ENCODE measurements at regions not wholly inside any gene's neighbourhood (a gene's known extent, or its start where the extent isn't known, plus 50 kb on each side); places are given as distances from the start of the nearest gene placed in this dataset.

DNA sequence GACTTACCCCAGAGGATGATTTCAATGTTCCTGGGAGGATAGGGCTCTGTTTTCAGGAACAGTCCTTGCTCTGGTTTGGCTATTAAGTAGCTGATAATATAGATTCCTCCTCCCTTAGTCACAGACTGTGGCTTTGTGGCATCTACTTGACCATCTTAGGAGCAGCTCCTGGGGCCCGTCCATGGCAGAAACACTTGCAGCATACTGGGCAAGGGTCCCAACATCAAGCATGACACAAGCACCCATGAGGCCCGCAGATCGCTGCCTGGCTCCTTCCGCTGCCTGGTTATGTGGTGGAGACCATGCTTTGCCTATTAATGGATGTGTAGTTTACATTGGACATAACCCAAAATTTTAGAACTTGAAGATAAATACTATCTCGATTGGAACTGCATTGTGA, 170.1 kb downstream of the ICE1 start:
- no peaks in the 10 kb centered on the region for H3K4me1 ChIP-seq (ENCODE audit: control insufficient read depth, insufficient read depth, low read length)
- Mint-ChIP-seq H3K27me3 (ENCODE audit: insufficient read depth) (no peaks in the 10 kb centered on the region), H3K9me3 (no peaks in the 10 kb centered on the region), H3K27ac (no peak overlapping the region), H3K36me3 (ENCODE audit: low read depth) (no peaks in the 10 kb centered on the region), H3K4me1 (no peaks in the 10 kb centered on the region), H3K4me3 (no peak overlapping the region)
- H3K27me3 ChIP-seq (ENCODE audit: control insufficient read depth, insufficient read depth, low read length, poor library complexity, severe bottlenecking): no peaks in the 10 kb centered on the region
- no peak overlapping the region for H3K4me3 ChIP-seq (ENCODE audit: low read length)
- H3K27ac ChIP-seq (ENCODE audit: low read depth, low read length): no peak overlapping the region
- H3K9ac ChIP-seq (ENCODE audit: extremely low read depth, low read length, poor library complexity, severe bottlenecking): no peak overlapping the region
- TF ChIP-seq, protein P1, sequence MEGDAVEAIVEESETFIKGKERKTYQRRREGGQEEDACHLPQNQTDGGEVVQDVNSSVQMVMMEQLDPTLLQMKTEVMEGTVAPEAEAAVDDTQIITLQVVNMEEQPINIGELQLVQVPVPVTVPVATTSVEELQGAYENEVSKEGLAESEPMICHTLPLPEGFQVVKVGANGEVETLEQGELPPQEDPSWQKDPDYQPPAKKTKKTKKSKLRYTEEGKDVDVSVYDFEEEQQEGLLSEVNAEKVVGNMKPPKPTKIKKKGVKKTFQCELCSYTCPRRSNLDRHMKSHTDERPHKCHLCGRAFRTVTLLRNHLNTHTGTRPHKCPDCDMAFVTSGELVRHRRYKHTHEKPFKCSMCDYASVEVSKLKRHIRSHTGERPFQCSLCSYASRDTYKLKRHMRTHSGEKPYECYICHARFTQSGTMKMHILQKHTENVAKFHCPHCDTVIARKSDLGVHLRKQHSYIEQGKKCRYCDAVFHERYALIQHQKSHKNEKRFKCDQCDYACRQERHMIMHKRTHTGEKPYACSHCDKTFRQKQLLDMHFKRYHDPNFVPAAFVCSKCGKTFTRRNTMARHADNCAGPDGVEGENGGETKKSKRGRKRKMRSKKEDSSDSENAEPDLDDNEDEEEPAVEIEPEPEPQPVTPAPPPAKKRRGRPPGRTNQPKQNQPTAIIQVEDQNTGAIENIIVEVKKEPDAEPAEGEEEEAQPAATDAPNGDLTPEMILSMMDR (conservative IDR thresholded peaks at IDR 0.05): no peak
- 89 to 91% methylated on average over 4 to 5 of the region's 5 CpGs for WGBS, 2 experiments (ENCODE audit: insufficient coverage in 1 of 2, insufficient read length in 1 of 2)
- no peaks in the 10 kb centered on the region for H3K36me3 ChIP-seq (ENCODE audit: control insufficient read depth, insufficient read depth, low read length)
- DNase-seq: no peak
- H3K9me3 ChIP-seq (ENCODE audit: control insufficient read depth, low read length): no peaks in the 10 kb centered on the region

DNA sequence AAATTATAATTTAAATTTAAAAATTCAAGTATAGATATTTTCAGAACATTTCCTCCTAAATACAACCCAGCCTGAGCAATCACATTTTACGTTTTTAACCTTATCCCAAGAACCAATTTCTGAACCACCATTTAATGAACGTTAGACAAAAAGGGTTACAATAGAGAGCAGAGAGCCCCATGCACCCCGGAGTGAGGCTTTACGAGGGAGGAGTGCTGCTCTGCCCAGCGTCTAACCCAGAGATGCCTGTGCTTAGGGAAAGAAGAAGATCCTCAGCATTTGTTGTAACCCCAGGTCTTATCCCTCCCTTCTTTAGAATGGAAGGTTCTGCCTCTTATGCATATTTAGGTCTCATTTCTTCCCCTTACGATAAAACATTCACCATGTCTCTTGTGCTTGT, 169.1 kb downstream of the ICE1 start:
- Histone ChIP-seq H3K4me3 (ENCODE audit: low read length) (no peak overlapping the region), H3K9ac (ENCODE audit: extremely low read depth, low read length, poor library complexity, severe bottlenecking) (no peak overlapping the region), H3K36me3 (ENCODE audit: control insufficient read depth, insufficient read depth, low read length) (no peaks in the 10 kb centered on the region), H3K9me3 (ENCODE audit: control insufficient read depth, low read length) (no peaks in the 10 kb centered on the region), H3K27ac (ENCODE audit: low read depth, low read length) (no peak overlapping the region), H3K4me1 (ENCODE audit: control insufficient read depth, insufficient read depth, low read length) (no peaks in the 10 kb centered on the region), H3K27me3 (ENCODE audit: control insufficient read depth, insufficient read depth, low read length, poor library complexity, severe bottlenecking) (no peaks in the 10 kb centered on the region)
- no peak overlapping the region for H3K27ac Mint-ChIP-seq
- WGBS, 2 experiments (ENCODE audit: insufficient coverage in 1 of 2, insufficient read length in 1 of 2): 80 to 85% methylated on average over 5 to 6 of the region's 6 CpGs
- H3K4me1 Mint-ChIP-seq: no peaks in the 10 kb centered on the region
- H3K27me3 Mint-ChIP-seq (ENCODE audit: insufficient read depth): no peaks in the 10 kb centered on the region
- no peak for DNase-seq
- no peak overlapping the region for H3K4me3 Mint-ChIP-seq
- TF ChIP-seq, protein P1 (conservative IDR thresholded peaks at IDR 0.05): no peak
- H3K9me3 Mint-ChIP-seq: no peaks in the 10 kb centered on the region
- H3K36me3 Mint-ChIP-seq (ENCODE audit: low read depth): no peaks in the 10 kb centered on the region

DNA sequence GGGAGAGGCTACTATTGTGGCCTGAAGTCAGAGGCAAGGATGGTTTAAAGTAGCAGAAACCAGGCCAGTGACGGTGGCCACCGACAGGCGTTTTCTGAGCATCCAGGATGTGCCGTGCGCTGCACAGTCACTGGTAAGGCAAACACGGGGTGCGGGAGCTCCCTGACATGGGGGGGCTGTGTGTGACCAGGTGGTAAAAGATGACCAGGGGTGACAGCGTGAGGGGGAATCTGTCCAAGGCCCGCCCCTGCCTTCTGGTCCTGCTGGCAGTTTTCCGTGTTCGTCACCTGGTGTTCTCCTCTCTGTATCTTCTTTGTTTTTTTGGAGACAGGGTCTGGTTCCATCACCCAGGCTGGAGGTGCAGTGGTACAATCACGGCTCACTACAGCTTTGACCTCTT, 167.4 kb downstream of the ICE1 start:
- no peak overlapping the region for H3K27ac Mint-ChIP-seq
- no peaks in the 10 kb centered on the region for H3K36me3 ChIP-seq (ENCODE audit: control insufficient read depth, insufficient read depth, low read length)
- WGBS, 2 experiments (ENCODE audit: insufficient coverage in 1 of 2, insufficient read length in 1 of 2): 90 to 95% methylated on average over 2 to 12 of the region's 12 CpGs
- no peaks in the 10 kb centered on the region for H3K36me3 Mint-ChIP-seq (ENCODE audit: low read depth)
- no peaks in the 10 kb centered on the region for H3K9me3 Mint-ChIP-seq
- peaks cover 7% of the 10 kb centered on the region for H3K4me1 Mint-ChIP-seq
- H3K9ac ChIP-seq (ENCODE audit: extremely low read depth, low read length, poor library complexity, severe bottlenecking): no peak overlapping the region
- no peak overlapping the region for H3K27ac ChIP-seq (ENCODE audit: low read depth, low read length)
- TF ChIP-seq, protein P1 (conservative IDR thresholded peaks at IDR 0.05): no peak
- no peak overlapping the region for H3K4me3 Mint-ChIP-seq
- H3K4me3 ChIP-seq (ENCODE audit: low read length): no peak overlapping the region
- no peak for DNase-seq
- no peaks in the 10 kb centered on the region for H3K27me3 Mint-ChIP-seq (ENCODE audit: insufficient read depth)
- H3K9me3 ChIP-seq (ENCODE audit: control insufficient read depth, low read length): no peaks in the 10 kb centered on the region
- H3K27me3 ChIP-seq (ENCODE audit: control insufficient read depth, insufficient read depth, low read length, poor library complexity, severe bottlenecking): no peaks in the 10 kb centered on the region
- H3K4me1 ChIP-seq (ENCODE audit: control insufficient read depth, insufficient read depth, low read length): no peaks in the 10 kb centered on the region
